ENCODE measurements at regions not wholly inside any gene's neighbourhood (a gene's known extent, or its start where the extent isn't known, plus 50 kb on each side); places are given as distances from the start of the nearest gene placed in this dataset.

- no peak for TF ChIP-seq CTCF (conservative IDR thresholded peaks at IDR 0.05; ENCODE audit: low read depth, low read length)
- H3K4me3 ChIP-seq (ENCODE audit: low read length) = no peak overlapping the region
- DNase-seq (ENCODE audit: low read depth) = no peak
Observed at GRCh38 chr14:22336031-22336430, 253.0 kb downstream of the DAD1 start.

GRCh38 chr14:22334627-22335026 is 254.4 kb downstream of the DAD1 start:
- TF ChIP-seq CTCF (conservative IDR thresholded peaks at IDR 0.05; ENCODE audit: low read depth, low read length) = no peak
- no peak for DNase-seq (ENCODE audit: low read depth)
- H3K4me3 ChIP-seq (ENCODE audit: low read length) = no peak overlapping the region

GRCh38 chr14:22334275-22334577 is 254.8 kb downstream of the DAD1 start:
- TF ChIP-seq CTCF (conservative IDR thresholded peaks at IDR 0.05; ENCODE audit: low read depth, low read length) = no peak
- no peak overlapping the region for H3K4me3 ChIP-seq (ENCODE audit: low read length)
- no peak for DNase-seq (ENCODE audit: low read depth)

GRCh38 chr14:22333422-22334274 is 255.4 kb downstream of the DAD1 start:
- peak; percentile 46 for DNase-seq (ENCODE audit: low read depth)
- H3K4me3 ChIP-seq (ENCODE audit: low read length) = no peak overlapping the region
- TF ChIP-seq CTCF (conservative IDR thresholded peaks at IDR 0.05; ENCODE audit: low read depth, low read length) = no peak

GRCh38 chr14:22332686-22333421 is 256.2 kb downstream of the DAD1 start:
- TF ChIP-seq CTCF (conservative IDR thresholded peaks at IDR 0.05; ENCODE audit: low read depth, low read length) = no peak
- DNase-seq (ENCODE audit: low read depth) = no peak

GRCh38 chr14:22329371-22329770 is 259.7 kb downstream of the DAD1 start:
- H3K4me3 ChIP-seq (ENCODE audit: low read length) = no peak overlapping the region
- DNase-seq (ENCODE audit: low read depth) = no peak
- TF ChIP-seq CTCF (conservative IDR thresholded peaks at IDR 0.05; ENCODE audit: low read depth, low read length) = no peak

More at GRCh38 chr14:22332686-22333421, 256.2 kb downstream of the DAD1 start:
- no peak overlapping the region for H3K4me3 ChIP-seq (ENCODE audit: low read length)

All from retinal pigment epithelial cell (primary cell).